ENCODE measurements at regions not wholly inside any gene's neighbourhood (a gene's known extent, or its start where the extent isn't known, plus 50 kb on each side); places are given as distances from the start of the nearest gene placed in this dataset.

DNA sequence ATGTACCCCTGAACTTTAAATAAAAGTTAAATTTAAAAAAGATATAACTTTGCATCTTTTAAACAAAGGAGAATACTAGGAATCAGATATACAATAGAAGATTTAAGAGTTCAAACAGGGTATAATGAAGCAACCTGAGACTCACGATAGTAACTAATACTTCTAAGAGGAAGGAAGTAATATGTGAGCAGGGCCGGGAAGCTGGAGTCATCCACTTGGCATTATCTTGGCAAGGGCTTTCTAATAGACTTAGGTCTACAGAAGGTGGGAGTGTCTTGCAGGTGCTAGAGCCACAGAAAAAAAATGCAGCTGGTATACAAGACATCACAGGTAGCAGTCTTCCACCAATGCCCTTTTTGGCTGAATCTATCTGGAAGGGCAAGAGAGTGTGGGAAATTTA lies 231.9 kb downstream of the KCTD12 start:
- Histone ChIP-seq H3K27me3 (ENCODE audit: low read depth, low read length) (no peaks in the 10 kb centered on the region), H3K9me3 (ENCODE audit: insufficient read depth, low read length) (no peaks in the 10 kb centered on the region), H3K4me3 (ENCODE audit: low read length) (no peak overlapping the region), H3K4me2 (ENCODE audit: low read length) (no peak overlapping the region), H2AFZ (ENCODE audit: low read depth, low read length) (no peak overlapping the region), H3K9ac (ENCODE audit: low read length) (no peak overlapping the region), H3K4me1 (ENCODE audit: low read length) (peaks cover 5% of the 10 kb centered on the region; the same call in 1 of the 2 replicates), H3K79me2 (ENCODE audit: low read length) (no peaks in the 10 kb centered on the region), H4K20me1 (ENCODE audit: insufficient read depth, low read length) (no peaks in the 10 kb centered on the region), H3K36me3 (replicated peaks; ENCODE audit: low read depth, low read length) (no peaks in the 10 kb centered on the region), H3K27ac (ENCODE audit: low read length) (no peak overlapping the region)
- TF ChIP-seq CTCF (IDR thresholded peaks at IDR 0.05; ENCODE audit: low read depth, low read length): no peak
- no peak for TF ChIP-seq EZH2phosphoT487 (IDR thresholded peaks at IDR 0.05; ENCODE audit: low read depth)

GRCh38 chr13:76651286-76651685 lies 234.9 kb downstream of the KCTD12 start:
- no peak overlapping the region for H2AFZ ChIP-seq (ENCODE audit: low read depth, low read length)
- TF ChIP-seq EZH2phosphoT487 (IDR thresholded peaks at IDR 0.05; ENCODE audit: low read depth) (no peak), CTCF (IDR thresholded peaks at IDR 0.05; ENCODE audit: low read depth, low read length) (no peak)
- no peak overlapping the region for H3K9ac ChIP-seq (ENCODE audit: low read length)
- H3K79me2 ChIP-seq (ENCODE audit: low read length): no peaks in the 10 kb centered on the region
- no peaks in the 10 kb centered on the region for H3K9me3 ChIP-seq (ENCODE audit: insufficient read depth, low read length)
- no peak overlapping the region for H3K4me2 ChIP-seq (ENCODE audit: low read length)
- H3K27me3 ChIP-seq (ENCODE audit: low read depth, low read length): no peaks in the 10 kb centered on the region
- H3K27ac ChIP-seq (ENCODE audit: low read length): no peak overlapping the region
- H3K36me3 ChIP-seq (replicated peaks; ENCODE audit: low read depth, low read length): no peaks in the 10 kb centered on the region
- peaks cover 3% of the 10 kb centered on the region; the same call in 1 of the 2 replicates for H3K4me1 ChIP-seq (ENCODE audit: low read length)
- H4K20me1 ChIP-seq (ENCODE audit: insufficient read depth, low read length): no peaks in the 10 kb centered on the region
- no peak overlapping the region for H3K4me3 ChIP-seq (ENCODE audit: low read length)

DNA sequence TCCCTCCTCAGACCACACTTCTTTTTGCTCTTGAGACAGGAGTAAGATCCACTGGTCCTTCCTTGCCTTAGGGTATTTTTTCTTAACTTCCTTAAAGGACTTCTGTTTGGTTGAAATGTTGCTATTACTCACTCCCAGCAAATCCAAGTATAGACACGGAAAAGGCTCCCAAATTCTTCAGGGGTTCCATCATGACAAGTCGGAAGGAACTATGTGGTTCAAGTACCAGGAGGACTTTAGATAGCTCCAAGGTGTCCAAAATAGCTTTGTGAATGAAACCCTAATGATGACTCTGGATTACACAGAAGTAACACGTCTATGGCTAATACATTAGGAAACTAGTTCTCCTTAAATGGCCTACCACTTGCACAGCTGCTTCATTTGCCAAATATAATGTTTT lies 238.7 kb downstream of the KCTD12 start:
- H3K36me3 ChIP-seq (replicated peaks; ENCODE audit: low read depth, low read length): no peaks in the 10 kb centered on the region
- no peak overlapping the region for H3K4me3 ChIP-seq (ENCODE audit: low read length)
- no peak overlapping the region for H2AFZ ChIP-seq (ENCODE audit: low read depth, low read length)
- no peak overlapping the region for H3K27ac ChIP-seq (ENCODE audit: low read length)
- H3K9ac ChIP-seq (ENCODE audit: low read length): no peak overlapping the region
- H3K27me3 ChIP-seq (ENCODE audit: low read depth, low read length): no peaks in the 10 kb centered on the region
- H3K79me2 ChIP-seq (ENCODE audit: low read length): no peaks in the 10 kb centered on the region
- no peaks in the 10 kb centered on the region for H3K4me1 ChIP-seq (ENCODE audit: low read length)
- TF ChIP-seq CTCF (IDR thresholded peaks at IDR 0.05; ENCODE audit: low read depth, low read length) (no peak), EZH2phosphoT487 (IDR thresholded peaks at IDR 0.05; ENCODE audit: low read depth) (no peak)
- H4K20me1 ChIP-seq (ENCODE audit: insufficient read depth, low read length): no peaks in the 10 kb centered on the region
- H3K9me3 ChIP-seq (ENCODE audit: insufficient read depth, low read length): no peaks in the 10 kb centered on the region
- no peak overlapping the region for H3K4me2 ChIP-seq (ENCODE audit: low read length)

DNA sequence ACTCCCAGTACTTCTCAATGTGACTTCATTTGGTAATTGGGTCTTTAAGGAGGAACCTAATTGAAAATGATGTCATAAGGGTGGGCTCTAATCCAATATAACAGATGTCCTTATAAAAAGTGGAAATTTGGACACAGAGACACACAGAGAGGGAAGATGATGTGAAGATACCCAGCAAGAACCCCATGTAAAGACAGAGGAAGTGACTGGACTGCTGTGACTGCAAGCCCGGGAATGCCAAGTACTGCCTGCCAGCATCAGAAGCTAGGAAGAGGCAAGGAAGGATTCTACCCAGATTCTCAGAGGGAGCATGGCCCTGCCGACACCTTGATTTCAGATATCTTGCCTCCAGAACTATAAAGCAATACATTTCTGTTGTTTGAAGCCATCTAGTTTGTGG lies 239.3 kb downstream of the KCTD12 start:
- Histone ChIP-seq H3K9ac (ENCODE audit: low read length) (no peak overlapping the region), H3K36me3 (replicated peaks; ENCODE audit: low read depth, low read length) (no peaks in the 10 kb centered on the region), H3K4me3 (ENCODE audit: low read length) (no peak overlapping the region), H3K27me3 (ENCODE audit: low read depth, low read length) (no peaks in the 10 kb centered on the region), H2AFZ (ENCODE audit: low read depth, low read length) (no peak overlapping the region), H3K27ac (ENCODE audit: low read length) (no peak overlapping the region), H3K9me3 (ENCODE audit: insufficient read depth, low read length) (no peaks in the 10 kb centered on the region), H3K79me2 (ENCODE audit: low read length) (no peaks in the 10 kb centered on the region), H4K20me1 (ENCODE audit: insufficient read depth, low read length) (no peaks in the 10 kb centered on the region), H3K4me2 (ENCODE audit: low read length) (no peak overlapping the region), H3K4me1 (ENCODE audit: low read length) (no peaks in the 10 kb centered on the region)
- TF ChIP-seq CTCF (IDR thresholded peaks at IDR 0.05; ENCODE audit: low read depth, low read length): no peak
